Muscle layer of colon (tissue), 2 donors: ENCODE measurements at regions not wholly inside any gene's neighbourhood (a gene's known extent, or its start where the extent isn't known, plus 50 kb on each side); places are given as distances from the start of the nearest gene placed in this dataset.

ENCODE experiments used
- H3K27ac ChIP-seq: one replicate; pipeline ENCODE4 v1.7.0; 2013; ENCODE audit warnings: low read depth, mild to moderate bottlenecking, low read length, moderate library complexity
- H3K27me3 ChIP-seq, 2 donors: one replicate each; pipeline ENCODE4 v1.7.0; 2013; ENCODE audit warnings: low read length in 2 of 2, mild to moderate bottlenecking in 2 of 2; ENCODE audit not compliant: insufficient read depth in 2 of 2, control insufficient read depth in 1 of 2
- H3K36me3 ChIP-seq: one replicate; pipeline ENCODE4 v1.7.0; 2013; ENCODE audit warnings: mild to moderate bottlenecking, low read length; ENCODE audit not compliant: insufficient read depth
- H3K4me1 ChIP-seq: one replicate; pipeline ENCODE4 v1.7.0; 2013; ENCODE audit warnings: mild to moderate bottlenecking, low read length; ENCODE audit not compliant: insufficient read depth
- H3K4me3 ChIP-seq, 2 donors: one replicate each; pipeline ENCODE4 v1.7.0; 2013; ENCODE audit warnings: low read length in 2 of 2, low read depth in 1 of 2, mild to moderate bottlenecking in 1 of 2, moderate library complexity in 1 of 2
- H3K9ac ChIP-seq: one replicate; pipeline ENCODE4 v1.7.0; 2013; ENCODE audit warnings: low read length
- H3K9me3 ChIP-seq: one replicate; pipeline ENCODE4 v1.7.0; 2013; ENCODE audit warnings: mild to moderate bottlenecking, low read length
- donor health status: abdominal sarcoma.
- donor health status: Adenocarcinoma of cecum.

- Histone ChIP-seq H3K36me3 (no peaks in the 10 kb centered on the region), H3K4me1 (no peaks in the 10 kb centered on the region), H3K4me3 (no peak overlapping the region), H3K9me3 (no peaks in the 10 kb centered on the region), H3K9ac (no peak overlapping the region), H3K27me3 (no peaks in the 10 kb centered on the region), H3K27ac (no peak overlapping the region)
Measured at GRCh38 chr5:98635656-98636055, 137.8 kb upstream of the RGMB start.

- Histone ChIP-seq H3K9ac (no peak overlapping the region), H3K4me3 (no peak overlapping the region), H3K27me3 (no peaks in the 10 kb centered on the region), H3K27ac (no peak overlapping the region), H3K4me1 (no peaks in the 10 kb centered on the region), H3K36me3 (no peaks in the 10 kb centered on the region), H3K9me3 (no peaks in the 10 kb centered on the region)
Measured at GRCh38 chr5:98637116-98637515, 136.3 kb upstream of the RGMB start.

GRCh38 chr5:98637557-98637956 is 135.9 kb upstream of the RGMB start:
- H3K27ac ChIP-seq = no peak overlapping the region

GRCh38 chr5:98638111-98638510 is 135.4 kb upstream of the RGMB start:
- Histone ChIP-seq H3K9ac (no peak overlapping the region), H3K4me3 (no peak overlapping the region), H3K27ac (no peak overlapping the region), H3K4me1 (no peaks in the 10 kb centered on the region), H3K9me3 (no peaks in the 10 kb centered on the region), H3K27me3 (no peaks in the 10 kb centered on the region), H3K36me3 (no peaks in the 10 kb centered on the region)

More at GRCh38 chr5:98637557-98637956, 135.9 kb upstream of the RGMB start:
- no peaks in the 10 kb centered on the region for H3K36me3 ChIP-seq
- H3K4me1 ChIP-seq = no peaks in the 10 kb centered on the region
- no peak overlapping the region for H3K9ac ChIP-seq
- H3K4me3 ChIP-seq = no peak overlapping the region
- no peaks in the 10 kb centered on the region for H3K27me3 ChIP-seq
- no peaks in the 10 kb centered on the region for H3K9me3 ChIP-seq

- H3K36me3 ChIP-seq = no peaks in the 10 kb centered on the region
- no peaks in the 10 kb centered on the region for H3K4me1 ChIP-seq
- H3K27ac ChIP-seq = no peak overlapping the region
- H3K9me3 ChIP-seq = no peaks in the 10 kb centered on the region
- H3K27me3 ChIP-seq = no peaks in the 10 kb centered on the region
- H3K9ac ChIP-seq = no peak overlapping the region
- H3K4me3 ChIP-seq = no peak overlapping the region
Measured at GRCh38 chr5:98638701-98639100, 134.8 kb upstream of the RGMB start.

- H3K36me3 ChIP-seq = no peaks in the 10 kb centered on the region
- no peaks in the 10 kb centered on the region for H3K27me3 ChIP-seq
- no peak overlapping the region for H3K4me3 ChIP-seq
- H3K9ac ChIP-seq = no peak overlapping the region
- H3K9me3 ChIP-seq = no peaks in the 10 kb centered on the region
- no peak overlapping the region for H3K27ac ChIP-seq
- H3K4me1 ChIP-seq = no peaks in the 10 kb centered on the region
Measured at GRCh38 chr5:98639274-98639673, 134.2 kb upstream of the RGMB start.

GRCh38 chr5:98641671-98642070 is 131.8 kb upstream of the RGMB start:
- H3K27ac ChIP-seq = no peak overlapping the region
- H3K4me3 ChIP-seq = no peak overlapping the region
- no peak overlapping the region for H3K9ac ChIP-seq
- no peaks in the 10 kb centered on the region for H3K36me3 ChIP-seq
- no peaks in the 10 kb centered on the region for H3K27me3 ChIP-seq
- no peaks in the 10 kb centered on the region for H3K4me1 ChIP-seq
- H3K9me3 ChIP-seq = no peaks in the 10 kb centered on the region

- Histone ChIP-seq H3K9ac (no peak overlapping the region), H3K4me1 (no peaks in the 10 kb centered on the region), H3K27ac (no peak overlapping the region), H3K4me3 (no peak overlapping the region), H3K27me3 (no peaks in the 10 kb centered on the region), H3K36me3 (no peaks in the 10 kb centered on the region), H3K9me3 (no peaks in the 10 kb centered on the region)
Measured at GRCh38 chr5:98643569-98643968, 129.9 kb upstream of the RGMB start.

GRCh38 chr5:98651715-98652114 is 121.7 kb upstream of the RGMB start:
- H3K27me3 ChIP-seq = no peaks in the 10 kb centered on the region
- H3K36me3 ChIP-seq = no peaks in the 10 kb centered on the region
- no peak overlapping the region for H3K4me3 ChIP-seq
- H3K27ac ChIP-seq = no peak overlapping the region
- H3K9me3 ChIP-seq = no peaks in the 10 kb centered on the region
- H3K9ac ChIP-seq = no peak overlapping the region
- no peaks in the 10 kb centered on the region for H3K4me1 ChIP-seq

- no peaks in the 10 kb centered on the region for H3K9me3 ChIP-seq
- H3K27ac ChIP-seq = no peak overlapping the region
- H3K36me3 ChIP-seq = no peaks in the 10 kb centered on the region
- H3K4me1 ChIP-seq = no peaks in the 10 kb centered on the region
- no peak overlapping the region for H3K9ac ChIP-seq
- no peaks in the 10 kb centered on the region for H3K27me3 ChIP-seq
- no peak overlapping the region for H3K4me3 ChIP-seq
Measured at GRCh38 chr5:98656125-98656795, 117.2 kb upstream of the RGMB start.

- no peaks in the 10 kb centered on the region for H3K9me3 ChIP-seq
- H3K27ac ChIP-seq = no peak overlapping the region
Measured at GRCh38 chr5:98656796-98657195, 116.7 kb upstream of the RGMB start.

GRCh38 chr5:98657559-98657958 is 115.9 kb upstream of the RGMB start:
- no peaks in the 10 kb centered on the region for H3K27me3 ChIP-seq
- H3K4me3 ChIP-seq = no peak overlapping the region
- H3K4me1 ChIP-seq = no peaks in the 10 kb centered on the region
- no peaks in the 10 kb centered on the region for H3K9me3 ChIP-seq
- H3K27ac ChIP-seq = no peak overlapping the region
- H3K36me3 ChIP-seq = no peaks in the 10 kb centered on the region
- H3K9ac ChIP-seq = no peak overlapping the region

More at GRCh38 chr5:98656796-98657195, 116.7 kb upstream of the RGMB start:
- Histone ChIP-seq H3K27me3 (no peaks in the 10 kb centered on the region), H3K36me3 (no peaks in the 10 kb centered on the region), H3K4me1 (no peaks in the 10 kb centered on the region), H3K9ac (no peak overlapping the region), H3K4me3 (no peak overlapping the region)
